GM12874 (cell line): ENCODE measurements at regions not wholly inside any gene's neighbourhood (a gene's known extent, or its start where the extent isn't known, plus 50 kb on each side); places are given as distances from the start of the nearest gene placed in this dataset.

Experiments
- CTCF ChIP-seq: IDR thresholded peaks from 2 replicates; pipeline ENCODE4 v1.5.1; 2011; ENCODE audit warnings: low read depth, mild to moderate bottlenecking, control low read depth, low read length, moderate library complexity; ENCODE audit not compliant: insufficient read depth

- no peak for TF ChIP-seq CTCF
Observed at GRCh38 chr9:78871086-78871451, 574.1 kb downstream of the PSAT1 start.

DNA sequence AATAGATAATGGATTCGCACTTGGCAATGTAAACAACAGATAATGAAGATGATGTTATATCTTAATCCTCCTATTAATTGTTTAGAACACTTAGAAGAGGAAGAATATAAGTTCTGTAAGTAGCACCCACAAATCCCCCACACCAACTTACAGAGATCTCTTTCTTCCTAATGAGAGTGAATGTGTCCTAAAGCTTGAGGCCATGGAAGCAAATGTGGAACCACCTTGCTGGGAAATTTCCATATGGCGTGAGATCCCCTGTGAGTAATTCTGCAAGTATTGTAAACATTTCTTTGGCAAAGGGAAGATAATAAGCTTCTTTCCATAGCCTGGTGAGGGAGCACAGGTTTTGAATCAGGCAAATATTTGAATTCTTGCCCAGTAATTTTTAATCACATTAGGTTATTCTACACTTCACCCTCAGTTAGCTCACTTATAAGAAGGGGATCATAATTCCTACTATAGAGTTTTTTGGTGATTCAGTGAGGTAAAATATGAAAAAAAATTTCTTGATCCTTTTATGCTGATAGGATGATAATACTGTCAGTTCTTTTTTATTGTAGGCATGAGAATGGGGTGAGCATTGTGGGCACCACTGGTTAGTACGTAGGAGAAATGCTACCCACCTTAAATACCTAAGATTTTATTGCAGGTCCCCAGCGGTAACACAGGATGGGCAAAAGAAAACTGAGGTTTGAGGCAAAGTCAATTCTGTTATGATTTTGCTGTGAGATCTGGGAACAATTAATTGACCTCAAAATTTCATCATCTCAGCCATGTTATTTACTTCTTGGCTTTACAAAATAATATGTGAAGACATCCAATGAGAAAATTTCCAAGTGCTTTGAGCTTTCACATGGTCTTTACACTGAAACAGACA, 574.8 kb downstream of the PSAT1 start:
- no peak for TF ChIP-seq CTCF

- no peak for TF ChIP-seq CTCF
Observed at GRCh38 chr9:78874061-78874460, 577.1 kb downstream of the PSAT1 start.

DNA sequence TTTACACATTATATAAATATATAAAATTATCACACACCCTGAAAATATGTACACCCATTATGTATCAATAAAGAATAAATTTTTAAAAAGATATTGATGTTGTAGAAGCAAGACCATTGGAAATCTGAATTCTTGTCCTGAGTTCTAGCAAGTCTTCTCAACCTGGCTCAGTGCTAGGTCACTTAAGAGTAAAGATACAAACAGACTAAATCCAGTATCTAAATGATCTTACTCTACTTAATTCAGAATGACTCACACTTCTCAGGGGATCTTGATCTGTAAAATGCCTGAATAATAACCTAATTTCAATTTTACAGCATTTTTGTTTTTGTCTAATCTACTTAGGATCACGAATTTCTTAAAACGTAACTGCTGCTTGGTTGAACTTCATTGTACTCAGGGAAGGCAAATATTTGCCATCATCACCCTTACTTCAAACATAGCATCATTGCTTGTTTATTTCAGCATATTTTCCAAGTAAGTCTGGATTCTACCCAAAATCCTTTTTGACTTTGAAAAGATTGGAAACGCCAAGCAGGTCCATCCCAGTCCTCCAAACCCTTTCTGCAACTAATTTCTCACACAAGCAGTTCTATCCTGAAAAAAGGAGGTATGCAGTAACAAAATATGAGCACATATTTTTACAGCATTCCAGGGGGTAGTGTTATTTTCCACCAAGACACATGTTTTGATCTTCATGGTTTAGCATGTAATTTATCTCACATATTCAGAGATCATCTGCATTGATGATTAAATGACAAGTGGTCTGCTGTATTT, 582.6 kb downstream of the PSAT1 start:
- no peak for TF ChIP-seq CTCF

- TF ChIP-seq CTCF, result no peak
Observed at GRCh38 chr9:78881295-78881694, 584.4 kb downstream of the PSAT1 start.

DNA sequence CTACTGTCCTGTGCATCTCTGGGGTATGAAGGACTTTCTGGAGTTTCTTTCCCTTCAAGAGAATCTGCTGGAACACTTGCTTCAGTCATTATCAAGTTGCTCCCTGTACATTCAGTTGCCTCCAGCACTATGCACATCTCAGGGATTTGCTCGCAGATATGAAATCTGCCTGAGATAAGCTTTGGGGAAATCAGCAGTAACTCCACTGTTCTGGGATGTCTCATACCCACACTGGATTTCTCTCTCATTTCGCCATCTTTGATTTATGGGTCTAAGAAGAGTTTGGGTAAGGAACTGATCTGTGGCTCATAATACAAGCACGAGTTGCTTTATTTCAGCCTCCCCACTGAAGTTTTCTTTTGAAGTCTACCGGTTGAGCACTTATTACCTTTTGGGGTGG, 585.6 kb downstream of the PSAT1 start:
- TF ChIP-seq CTCF, result no peak

GRCh38 chr9:78884611-78885150, 587.8 kb downstream of the PSAT1 start:
- no peak for TF ChIP-seq CTCF
